ENCODE measurements at regions not wholly inside any gene's neighbourhood (a gene's known extent, or its start where the extent isn't known, plus 50 kb on each side); places are given as distances from the start of the nearest gene placed in this dataset.

GRCh38 chr7:17485368-17485767 is 186.9 kb downstream of the AHR start:
- no peak for DNase-seq (ENCODE audit: low read depth in 3 of 3)

DNA sequence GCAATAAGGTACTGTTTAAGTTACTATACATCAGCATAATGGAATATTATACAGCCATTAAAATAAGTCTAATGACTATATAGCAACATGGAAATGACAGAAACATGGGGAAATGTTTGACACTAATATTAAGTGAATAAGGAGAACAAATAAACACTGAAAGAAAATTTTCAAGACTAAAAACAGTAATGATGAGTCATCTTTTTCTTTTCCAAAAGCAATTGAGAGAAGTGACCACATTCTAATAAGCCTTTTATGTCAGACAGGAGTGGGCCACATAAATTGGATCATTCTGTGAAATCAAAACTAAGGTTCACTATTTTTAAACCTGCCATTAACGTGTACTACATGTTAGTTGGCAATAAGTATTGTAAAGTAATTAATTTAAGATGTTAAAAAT is 187.5 kb downstream of the AHR start:
- no peak for DNase-seq (ENCODE audit: low read depth in 3 of 3)

DNA sequence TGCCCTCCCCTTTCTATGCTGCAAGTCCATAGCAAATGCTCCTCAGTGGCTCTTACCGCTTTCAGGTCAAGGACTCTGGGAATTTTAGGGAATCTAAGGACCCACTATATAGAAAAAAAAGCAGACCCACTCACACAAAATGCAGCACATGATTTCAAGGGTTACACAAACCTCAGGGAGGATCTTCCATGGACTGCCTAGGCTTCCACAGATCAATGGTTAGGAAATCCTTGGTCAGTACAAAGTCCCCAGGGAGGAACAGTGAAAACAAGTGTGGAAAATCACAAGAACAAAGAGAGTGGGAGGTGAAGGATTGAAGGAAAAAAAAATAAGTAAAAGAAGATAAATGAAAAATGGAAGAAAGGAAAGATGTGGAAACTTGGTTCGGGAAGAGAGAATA is 188.4 kb downstream of the AHR start:
- no peak for DNase-seq (ENCODE audit: low read depth in 3 of 3)

GRCh38 chr7:17487343-17487742 is 188.9 kb downstream of the AHR start:
- no peak for DNase-seq (ENCODE audit: low read depth in 3 of 3)

GRCh38 chr7:17488829-17489228 is 190.4 kb downstream of the AHR start:
- no peak for DNase-seq (ENCODE audit: low read depth in 3 of 3)

DNA sequence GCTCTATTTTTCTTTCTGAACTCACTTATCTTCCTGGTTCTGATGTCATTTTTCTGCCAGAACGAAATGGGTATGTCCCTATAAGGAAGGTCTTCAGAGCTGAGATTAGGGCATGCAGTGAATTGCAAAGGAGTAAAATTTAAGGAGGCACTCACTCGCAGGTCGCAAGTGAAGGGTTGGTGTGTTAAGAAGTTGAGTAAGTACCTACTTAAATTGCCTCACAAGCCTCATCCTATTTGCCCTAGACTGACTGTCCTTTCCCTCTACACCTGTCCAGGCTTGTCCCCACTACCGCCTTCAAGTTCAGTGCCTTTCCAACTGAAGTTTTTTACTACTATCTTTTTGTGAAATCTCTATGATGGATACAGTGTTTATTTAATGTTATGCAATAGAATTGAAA is 191.5 kb downstream of the AHR start:
- DNase-seq (ENCODE audit: low read depth in 3 of 3) = no peak

DNA sequence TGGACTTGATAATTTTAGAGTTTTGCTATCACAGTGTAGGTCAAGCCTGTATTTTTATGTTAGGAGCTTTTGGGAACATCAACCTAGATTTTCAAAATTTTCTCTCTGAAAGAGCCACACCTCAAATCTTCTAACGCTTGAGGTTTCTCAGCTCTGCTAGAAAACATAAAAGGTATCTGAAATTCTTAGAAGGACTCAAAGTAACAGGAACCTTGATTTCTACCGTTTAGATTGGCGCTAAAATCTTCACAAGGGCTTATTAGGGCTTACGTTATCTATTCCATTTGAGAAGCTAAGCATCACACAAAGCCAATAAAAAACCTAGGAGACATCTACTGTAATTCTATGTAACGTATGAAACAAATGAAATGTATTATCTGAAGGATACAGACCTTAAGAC is 192.4 kb downstream of the AHR start:
- no peak for DNase-seq (ENCODE audit: low read depth in 3 of 3)

GRCh38 chr7:17492437-17492836 is 194.0 kb downstream of the AHR start:
- no peak for DNase-seq (ENCODE audit: low read depth in 3 of 3)

DNA sequence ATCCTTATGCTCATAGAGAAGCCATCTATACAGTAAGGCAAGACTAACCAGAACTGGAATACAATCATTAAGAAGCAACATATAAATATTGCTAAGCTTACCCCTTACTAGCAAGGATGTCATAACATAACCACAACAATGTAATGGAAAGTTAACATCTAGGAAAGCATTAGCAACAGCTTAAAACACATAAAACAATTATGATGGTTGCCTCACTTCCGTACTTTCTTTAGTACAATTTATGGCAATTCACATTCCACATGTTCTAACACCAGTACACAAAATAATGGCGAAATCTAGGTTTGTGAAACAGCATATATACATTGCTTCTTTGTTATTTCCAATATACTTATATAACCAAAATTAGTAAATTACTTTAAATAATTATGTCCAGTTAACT is 195.0 kb downstream of the AHR start:
- DNase-seq (ENCODE audit: low read depth in 3 of 3) = no peak

DNA sequence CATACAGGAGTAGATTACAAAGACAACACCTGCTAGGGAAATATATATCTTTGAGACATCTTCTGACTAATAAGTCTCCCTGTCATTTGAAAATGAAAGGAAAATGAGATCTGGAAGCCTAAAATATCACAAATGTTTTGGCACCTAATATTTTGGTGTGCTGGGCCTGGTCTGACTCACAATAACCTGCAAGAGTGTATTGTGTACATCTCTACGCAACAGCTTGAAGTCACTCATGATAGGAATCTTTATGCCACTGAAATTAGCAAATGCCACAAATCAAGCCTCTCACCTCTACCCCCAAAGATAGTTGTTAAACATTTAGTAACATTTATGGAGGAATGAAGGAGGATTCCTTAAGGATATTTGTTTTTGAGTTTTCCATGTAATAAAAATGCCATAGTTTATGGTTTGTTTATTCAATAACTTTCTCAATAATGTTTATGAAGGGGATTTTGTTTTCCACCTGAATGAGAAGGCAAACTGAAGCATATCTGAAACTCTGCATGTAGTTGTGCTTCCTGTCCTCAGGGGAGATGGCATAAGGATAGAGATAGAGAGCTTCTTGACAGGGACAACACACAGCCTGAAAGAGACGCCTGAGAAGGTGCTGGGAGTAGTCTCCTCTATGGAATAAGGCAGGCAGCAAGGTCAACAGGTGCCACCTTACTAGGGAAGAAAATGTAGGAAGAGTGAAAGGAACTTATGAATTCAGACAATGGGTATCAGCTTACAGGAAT is 197.4 kb downstream of the AHR start:
- DNase-seq (ENCODE audit: low read depth in 3 of 3) = no peak

DNA sequence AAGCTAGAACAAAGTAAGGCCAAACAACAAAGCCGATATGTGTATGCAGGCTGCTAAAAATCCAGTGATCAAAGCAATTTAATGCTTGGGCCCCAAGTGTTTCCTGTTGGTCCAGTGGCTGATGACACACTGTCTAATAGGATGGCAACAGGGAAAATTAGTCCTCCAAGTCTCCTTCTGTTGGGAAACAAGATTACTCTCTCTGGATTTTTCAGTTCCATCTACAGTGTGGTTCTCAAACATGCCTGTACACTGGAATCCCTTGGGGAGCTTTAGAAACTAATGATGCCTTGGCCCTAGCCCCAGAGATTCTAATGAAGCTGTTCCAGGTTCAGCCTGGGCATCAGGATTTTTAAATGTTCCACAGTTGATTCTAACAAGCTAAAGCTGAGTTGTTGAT is 198.7 kb downstream of the AHR start:
- no peak for DNase-seq (ENCODE audit: low read depth in 3 of 3)

- DNase-seq (ENCODE audit: low read depth in 3 of 3) = no peak
Observed at GRCh38 chr7:17497549-17498167, 199.2 kb downstream of the AHR start.

GRCh38 chr7:17498230-17498629 is 199.8 kb downstream of the AHR start:
- DNase-seq (ENCODE audit: low read depth in 3 of 3) = no peak

GRCh38 chr7:17500736-17501135 is 202.3 kb downstream of the AHR start:
- no peak for DNase-seq (ENCODE audit: low read depth in 3 of 3)

- DNase-seq (ENCODE audit: low read depth in 3 of 3) = no peak
Observed at GRCh38 chr7:17501441-17502212, 203.2 kb downstream of the AHR start.

GRCh38 chr7:17502213-17503060 is 204.0 kb downstream of the AHR start:
- no peak for DNase-seq (ENCODE audit: low read depth in 3 of 3)

DNA sequence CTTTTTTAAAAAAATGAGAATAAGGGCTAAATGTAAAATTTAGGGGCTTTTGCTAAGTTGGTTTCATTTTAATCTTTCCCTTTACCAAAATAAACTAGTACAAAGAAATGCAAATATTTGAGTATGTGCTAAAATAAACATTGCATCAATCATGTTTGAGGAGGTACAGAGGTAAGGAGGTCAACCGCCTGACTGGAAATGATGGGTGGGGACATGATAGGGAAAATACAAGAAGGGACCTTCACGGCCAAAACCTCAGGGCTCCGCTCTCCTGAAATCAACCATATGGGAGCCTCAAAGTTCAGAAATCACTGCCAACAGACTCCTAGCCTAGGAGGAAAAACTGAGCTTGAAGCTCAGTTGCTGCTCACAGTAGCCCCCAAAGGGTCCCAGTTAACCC is 207.6 kb downstream of the AHR start:
- no peak for DNase-seq (ENCODE audit: low read depth in 3 of 3)

- DNase-seq (ENCODE audit: low read depth in 3 of 3) = no peak
Observed at GRCh38 chr7:17506596-17506995, 208.1 kb downstream of the AHR start.

- no peak for DNase-seq (ENCODE audit: low read depth in 3 of 3)
Observed at GRCh38 chr7:17507717-17508116, 209.3 kb downstream of the AHR start.

DNA sequence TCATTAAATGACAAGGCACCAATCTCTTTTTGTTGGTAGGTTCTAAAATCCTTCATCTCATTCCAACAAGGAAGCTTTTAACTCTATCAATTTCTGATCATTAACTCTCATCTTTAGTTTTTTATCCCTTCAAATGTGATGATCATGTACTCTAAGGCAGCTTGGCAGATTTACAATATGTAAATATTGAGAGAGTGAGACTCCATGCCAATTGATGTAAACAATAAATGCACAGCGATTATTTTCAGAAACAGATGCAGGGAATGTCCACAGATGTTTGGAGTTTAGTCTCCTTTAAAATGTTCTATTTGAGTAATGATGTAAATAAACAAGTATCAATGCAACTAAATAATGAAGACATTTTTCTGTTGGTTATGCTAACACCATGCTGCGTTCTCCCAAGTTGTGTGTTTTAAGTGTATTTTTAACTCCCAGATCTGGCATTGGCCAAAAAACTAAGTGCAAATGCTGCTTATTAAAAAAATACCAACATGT is 213.8 kb downstream of the AHR start:
- no peak for DNase-seq (ENCODE audit: low read depth in 3 of 3)

GRCh38 chr7:17516771-17517170 is 218.3 kb downstream of the AHR start:
- no peak for DNase-seq (ENCODE audit: low read depth in 3 of 3)

- DNase-seq (ENCODE audit: low read depth in 3 of 3) = no peak
Observed at GRCh38 chr7:17520941-17521340, 222.5 kb downstream of the AHR start.
